SK-MEL-5 (cell line): ENCODE measurements at regions not wholly inside any gene's neighbourhood (a gene's known extent, or its start where the extent isn't known, plus 50 kb on each side); places are given as distances from the start of the nearest gene placed in this dataset.

ENCODE experiments used
- DNase-seq: peaks from one replicate; pipeline ENCODE4 v3.0.0-alpha.2; 2016; ENCODE audit warnings: low read depth, low spot score
- in situ Hi-C: cut with HindIII; loops from 2 replicates; pipeline ENCODE4 v1.10.0; 2016; ENCODE audit warnings: low sequenced_read_pairs, high pct_unique_total_duplicates, low pct_unique_long_range_greater_than_20kb

- in situ Hi-C loops = no loop called here
Measured at GRCh38 chr9:86697213-86697612, 250.1 kb downstream of the GAS1 start.

GRCh38 chr9:86695910-86696424 lies 251.3 kb downstream of the GAS1 start:
- DNase-seq = no peak

More at GRCh38 chr9:86697213-86697612, 250.1 kb downstream of the GAS1 start:
- no peak for DNase-seq

GRCh38 chr9:86690034-86690433 lies 257.3 kb downstream of the GAS1 start:
- in situ Hi-C loops = no loop called here
- no peak for DNase-seq

More at GRCh38 chr9:86695910-86696424, 251.3 kb downstream of the GAS1 start:
- in situ Hi-C loops = no loop called here

GRCh38 chr9:86687788-86688187 lies 259.5 kb downstream of the GAS1 start:
- peak; percentile 13 for DNase-seq
- in situ Hi-C loops = no loop called here

GRCh38 chr9:86685556-86685955 lies 261.8 kb downstream of the GAS1 start:
- peak; percentile 39 for DNase-seq

GRCh38 chr9:86684148-86684547 lies 263.2 kb downstream of the GAS1 start:
- in situ Hi-C loops = no loop called here
- DNase-seq = peak; percentile 25

More at GRCh38 chr9:86685556-86685955, 261.8 kb downstream of the GAS1 start:
- in situ Hi-C loops = no loop called here

GRCh38 chr9:86682240-86682639 lies 265.1 kb downstream of the GAS1 start:
- DNase-seq = no peak
- in situ Hi-C loops = no loop called here

- in situ Hi-C loops = no loop called here
Measured at GRCh38 chr9:86679909-86680308, 267.4 kb downstream of the GAS1 start.

GRCh38 chr9:86676396-86676795 lies 270.9 kb downstream of the GAS1 start:
- in situ Hi-C loops = no loop called here
- DNase-seq = no peak

More at GRCh38 chr9:86679909-86680308, 267.4 kb downstream of the GAS1 start:
- no peak for DNase-seq

GRCh38 chr9:86675805-86676204 lies 271.5 kb downstream of the GAS1 start:
- in situ Hi-C loops = no loop called here
- DNase-seq = no peak

GRCh38 chr9:86674487-86674886 lies 272.8 kb downstream of the GAS1 start:
- DNase-seq = peak; percentile 96
- in situ Hi-C loops = no loop called here

GRCh38 chr9:86672966-86673365 lies 274.3 kb downstream of the GAS1 start:
- in situ Hi-C loops = no loop called here
- no peak for DNase-seq

- DNase-seq = no peak
- in situ Hi-C loops = no loop called here
Measured at GRCh38 chr9:86672301-86672700, 275.0 kb downstream of the GAS1 start.

- DNase-seq = no peak
- in situ Hi-C loops = no loop called here
Measured at GRCh38 chr9:86671018-86671417, 276.3 kb downstream of the GAS1 start.

GRCh38 chr9:86670536-86670935 lies 276.8 kb downstream of the GAS1 start:
- no peak for DNase-seq
- in situ Hi-C loops = no loop called here

GRCh38 chr9:86670076-86670475 lies 277.2 kb downstream of the GAS1 start:
- in situ Hi-C loops = no loop called here
- DNase-seq = no peak

GRCh38 chr9:86669422-86669821 lies 277.9 kb downstream of the GAS1 start:
- in situ Hi-C loops = no loop called here
- DNase-seq = no peak

- no peak for DNase-seq
- in situ Hi-C loops = no loop called here
Measured at GRCh38 chr9:86668488-86668887, 278.8 kb downstream of the GAS1 start.

- no peak for DNase-seq
- in situ Hi-C loops = no loop called here
Measured at GRCh38 chr9:86667307-86667706, 280.0 kb downstream of the GAS1 start.

GRCh38 chr9:86665416-86665815 lies 281.9 kb downstream of the GAS1 start:
- in situ Hi-C loops = no loop called here
- DNase-seq = no peak
